Stomach smooth muscle (tissue), 2 donors: ENCODE measurements at regions not wholly inside any gene's neighbourhood (a gene's known extent, or its start where the extent isn't known, plus 50 kb on each side); places are given as distances from the start of the nearest gene placed in this dataset.

ENCODE experiments used
- H3K27ac ChIP-seq: one replicate; pipeline ENCODE4 v1.7.0; 2013; ENCODE audit warnings: mild to moderate bottlenecking, low read length, inconsistent platforms
- H3K27me3 ChIP-seq, 2 donors: one replicate each; pipeline ENCODE4 v1.7.0; 2013; ENCODE audit warnings: low read length in 2 of 2; ENCODE audit not compliant: insufficient read depth in 2 of 2, control insufficient read depth in 1 of 2
- H3K36me3 ChIP-seq, 2 donors: one replicate each; pipeline ENCODE4 v1.7.0; 2013; ENCODE audit warnings: low read length in 2 of 2; ENCODE audit not compliant: control insufficient read depth in 2 of 2, insufficient read depth in 2 of 2
- H3K4me1 ChIP-seq: one replicate; pipeline ENCODE4 v1.7.0; 2013; ENCODE audit warnings: low read length; ENCODE audit not compliant: control insufficient read depth, insufficient read depth
- H3K4me3 ChIP-seq, 2 donors: one replicate each; pipeline ENCODE4 v1.7.0; 2013; ENCODE audit warnings: low read length in 2 of 2
- H3K9ac ChIP-seq, 2 donors: one replicate each; pipeline ENCODE4 v1.7.0; 2013; ENCODE audit warnings: low read length in 2 of 2, mild to moderate bottlenecking in 1 of 2
- H3K9me3 ChIP-seq, 2 donors: one replicate each; pipeline ENCODE4 v1.7.0; 2013; ENCODE audit warnings: low read length in 2 of 2; ENCODE audit not compliant: control insufficient read depth in 2 of 2
- donor health status: healthy.
- donor health status: Pancreatic carcinoma.

DNA sequence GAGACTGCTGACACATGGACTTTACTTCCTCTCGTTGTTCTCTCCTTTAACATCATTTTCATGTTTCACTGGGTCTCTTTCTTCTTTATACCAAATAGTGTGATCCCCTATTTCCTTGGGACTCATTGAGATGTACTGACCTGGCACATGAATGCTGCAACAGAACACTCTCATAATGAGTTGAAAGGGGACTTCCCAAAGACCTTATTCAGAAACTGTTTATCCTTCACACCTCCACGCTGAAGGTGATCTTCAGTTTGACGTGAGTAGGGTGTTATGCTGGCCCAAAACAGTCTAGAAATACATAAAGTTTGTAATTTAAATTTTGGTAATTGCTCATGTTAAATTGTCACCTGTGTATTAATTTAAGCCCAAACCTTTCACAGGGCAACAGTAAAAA lies 1096.8 kb upstream of the GYPC start:
- Histone ChIP-seq H3K4me3 (no peak overlapping the region), H3K27ac (no peak overlapping the region), H3K4me1 (no peaks in the 10 kb centered on the region), H3K9me3 (no peaks in the 10 kb centered on the region), H3K27me3 (no peaks in the 10 kb centered on the region), H3K36me3 (no peaks in the 10 kb centered on the region), H3K9ac (no peak overlapping the region)

DNA sequence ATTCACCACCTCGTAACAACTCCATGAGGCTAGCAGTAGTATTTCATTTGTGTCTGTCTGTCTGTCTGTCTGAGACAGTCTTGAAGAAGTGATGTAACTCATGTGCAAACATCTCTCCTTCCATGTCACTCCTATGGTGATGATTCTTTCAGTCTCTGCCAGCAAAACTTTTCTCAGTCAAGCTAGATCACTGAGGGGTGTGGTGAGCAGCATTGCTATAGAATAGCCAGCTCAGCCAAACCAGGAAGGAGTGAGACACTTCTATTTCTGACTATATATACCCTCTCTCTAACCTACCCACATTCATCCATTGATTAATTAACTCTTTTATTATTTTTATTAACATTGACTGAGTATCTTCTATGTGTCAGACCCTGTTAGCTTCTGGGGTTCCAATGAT lies 1095.1 kb upstream of the GYPC start:
- Histone ChIP-seq H3K36me3 (no peaks in the 10 kb centered on the region), H3K4me3 (no peak overlapping the region), H3K9ac (no peak overlapping the region), H3K27ac (no peak overlapping the region), H3K27me3 (no peaks in the 10 kb centered on the region), H3K4me1 (no peaks in the 10 kb centered on the region), H3K9me3 (no peaks in the 10 kb centered on the region)

DNA sequence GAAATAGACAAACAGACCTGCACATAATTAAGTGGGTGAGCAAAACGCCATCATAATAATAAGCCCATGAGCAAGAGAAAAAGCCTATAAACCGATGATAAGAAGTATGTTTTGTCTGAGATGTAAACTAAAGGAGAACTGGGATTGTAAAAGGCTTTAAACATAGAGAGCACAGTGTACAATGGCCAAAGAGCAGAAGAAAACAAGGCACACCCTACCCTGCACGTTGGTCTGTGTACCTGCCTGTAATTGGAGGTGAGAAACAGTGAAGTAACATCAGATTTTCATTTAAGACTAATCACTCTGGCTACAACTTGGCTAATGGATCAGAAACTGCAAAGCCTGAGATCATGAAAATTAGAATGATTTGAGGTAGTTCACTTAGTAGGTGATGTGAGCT lies 1094.7 kb upstream of the GYPC start:
- no peak overlapping the region for H3K9ac ChIP-seq
- H3K27ac ChIP-seq: no peak overlapping the region
- no peaks in the 10 kb centered on the region for H3K36me3 ChIP-seq
- no peaks in the 10 kb centered on the region for H3K4me1 ChIP-seq
- H3K27me3 ChIP-seq: no peaks in the 10 kb centered on the region
- no peak overlapping the region for H3K4me3 ChIP-seq
- no peaks in the 10 kb centered on the region for H3K9me3 ChIP-seq

DNA sequence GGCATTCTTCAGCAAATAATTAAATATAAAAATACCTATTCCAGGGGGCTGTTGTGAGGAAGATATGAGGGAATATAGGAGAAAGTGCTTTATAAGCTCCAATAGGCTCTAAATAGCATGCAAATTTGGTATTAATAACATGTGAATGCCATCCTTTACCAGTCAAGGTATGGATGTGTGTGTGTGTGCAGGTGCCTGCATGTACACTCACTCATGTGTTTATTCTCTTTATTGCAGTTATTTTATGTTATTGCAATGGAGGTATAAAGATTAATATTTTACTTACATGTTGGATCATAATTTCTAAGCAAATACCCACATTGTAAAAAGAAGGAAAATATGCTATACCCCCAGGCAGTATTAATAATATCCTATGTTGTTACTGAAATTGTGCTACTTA lies 1093.0 kb upstream of the GYPC start:
- no peak overlapping the region for H3K4me3 ChIP-seq
- H3K27ac ChIP-seq: no peak overlapping the region
- H3K9me3 ChIP-seq: no peaks in the 10 kb centered on the region
- H3K27me3 ChIP-seq: no peaks in the 10 kb centered on the region
- H3K36me3 ChIP-seq: no peaks in the 10 kb centered on the region
- H3K4me1 ChIP-seq: no peaks in the 10 kb centered on the region
- H3K9ac ChIP-seq: no peak overlapping the region

DNA sequence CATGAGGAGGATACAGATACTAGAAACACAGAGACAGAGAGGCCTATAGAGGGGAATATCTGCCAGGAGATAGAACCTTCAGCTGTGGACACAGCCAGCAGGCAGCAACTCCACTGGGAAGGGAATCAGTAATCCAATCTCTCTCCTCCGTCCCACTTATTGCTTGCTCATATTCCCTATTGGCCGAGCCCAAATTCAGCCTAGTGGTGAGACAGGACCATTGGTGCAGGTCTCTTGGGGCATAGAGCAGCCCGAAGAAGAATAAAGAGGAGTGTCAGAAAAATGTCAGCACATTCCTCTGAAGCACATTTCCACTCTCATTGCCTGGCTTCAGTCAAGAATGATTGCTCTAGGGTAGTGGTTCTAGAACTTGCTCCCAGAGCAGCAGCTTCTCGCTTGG lies 1091.5 kb upstream of the GYPC start:
- no peak overlapping the region for H3K9ac ChIP-seq
- H3K4me3 ChIP-seq: no peak overlapping the region
- no peaks in the 10 kb centered on the region for H3K27me3 ChIP-seq
- H3K9me3 ChIP-seq: no peaks in the 10 kb centered on the region
- H3K4me1 ChIP-seq: no peaks in the 10 kb centered on the region
- H3K27ac ChIP-seq: no peak overlapping the region
- no peaks in the 10 kb centered on the region for H3K36me3 ChIP-seq

DNA sequence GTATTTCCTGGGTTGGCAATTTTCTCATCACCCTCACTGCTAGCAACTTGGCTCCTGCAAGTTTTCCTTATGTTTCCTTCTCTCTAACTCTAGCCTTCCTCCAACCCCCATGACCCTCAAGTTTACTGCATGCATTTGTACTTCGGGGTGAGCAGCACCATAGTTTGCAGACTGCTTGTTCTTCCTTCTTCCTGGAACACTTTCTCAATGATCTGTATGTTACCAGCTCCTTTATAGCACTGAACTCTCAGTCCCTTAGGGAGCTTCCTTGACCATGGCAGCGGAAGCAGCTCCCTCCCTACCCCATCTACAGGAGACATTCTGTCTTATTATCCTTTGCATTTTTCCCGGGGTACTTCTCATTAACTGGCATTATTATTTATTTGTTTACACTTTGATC lies 1089.5 kb upstream of the GYPC start:
- no peaks in the 10 kb centered on the region for H3K27me3 ChIP-seq
- no peaks in the 10 kb centered on the region for H3K9me3 ChIP-seq
- no peaks in the 10 kb centered on the region for H3K36me3 ChIP-seq
- no peaks in the 10 kb centered on the region for H3K4me1 ChIP-seq
- no peak overlapping the region for H3K9ac ChIP-seq
- H3K27ac ChIP-seq: no peak overlapping the region
- no peak overlapping the region for H3K4me3 ChIP-seq

DNA sequence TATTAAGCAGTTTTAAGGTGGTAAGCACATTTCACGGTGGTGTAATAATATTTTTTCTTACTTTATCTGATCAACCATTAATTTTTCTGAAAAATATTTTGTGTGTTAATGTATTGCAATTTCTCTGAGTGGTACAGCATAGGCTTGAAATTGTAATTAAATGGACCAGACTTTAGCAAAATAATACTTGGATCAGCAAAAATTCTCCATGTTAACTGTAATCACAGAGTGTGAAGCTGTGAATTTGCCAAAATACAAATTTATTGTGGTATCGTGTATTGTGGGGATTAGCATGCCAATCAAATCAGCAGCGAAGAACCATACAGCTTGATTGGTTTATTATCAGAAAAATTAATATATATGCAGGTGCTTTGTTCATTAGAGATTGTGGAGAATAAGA lies 1088.9 kb upstream of the GYPC start:
- Histone ChIP-seq H3K4me1 (no peaks in the 10 kb centered on the region), H3K9ac (no peak overlapping the region), H3K27me3 (no peaks in the 10 kb centered on the region), H3K4me3 (no peak overlapping the region), H3K36me3 (no peaks in the 10 kb centered on the region), H3K9me3 (no peaks in the 10 kb centered on the region), H3K27ac (no peak overlapping the region)

DNA sequence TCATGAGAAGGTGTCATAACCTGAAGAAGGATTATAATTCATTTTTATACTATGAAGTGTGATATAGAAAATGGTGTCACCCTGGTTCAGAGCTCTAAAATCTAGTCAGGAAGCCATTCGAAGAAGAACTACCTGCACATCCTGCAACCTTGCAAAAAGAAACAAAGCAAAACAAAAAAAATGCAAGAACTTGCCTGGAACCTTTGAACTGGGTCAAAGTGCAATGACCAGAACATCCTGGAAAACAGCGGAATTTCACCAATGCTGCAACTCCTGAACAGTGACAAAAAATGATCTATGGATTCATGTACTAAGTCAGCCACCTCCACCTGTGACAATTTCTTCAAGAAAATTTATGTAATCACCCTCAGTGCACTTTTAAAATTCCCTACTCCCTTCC lies 1083.3 kb upstream of the GYPC start:
- H3K4me1 ChIP-seq: no peaks in the 10 kb centered on the region
- H3K9ac ChIP-seq: no peak overlapping the region
- no peaks in the 10 kb centered on the region for H3K27me3 ChIP-seq
- no peaks in the 10 kb centered on the region for H3K9me3 ChIP-seq
- H3K27ac ChIP-seq: no peak overlapping the region
- H3K36me3 ChIP-seq: no peaks in the 10 kb centered on the region
- no peak overlapping the region for H3K4me3 ChIP-seq

DNA sequence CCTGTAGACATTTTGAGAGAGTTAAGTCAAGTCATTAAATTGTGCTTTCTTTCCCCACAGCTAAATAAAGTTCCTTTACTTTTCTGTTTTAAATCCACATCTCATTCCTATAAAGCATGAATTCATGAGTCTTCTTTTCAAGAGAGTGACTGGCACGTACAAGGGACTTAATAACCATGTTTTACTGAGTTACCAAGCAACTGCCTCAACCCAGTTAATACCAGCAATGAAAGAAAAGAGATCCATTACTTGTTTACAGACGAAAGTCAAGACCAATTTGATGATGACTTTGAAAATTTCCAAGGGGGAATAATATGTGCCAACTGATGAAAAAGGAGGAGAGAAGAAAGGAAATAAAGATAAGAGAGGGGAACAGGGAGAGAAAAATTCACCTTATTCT lies 1082.5 kb upstream of the GYPC start:
- Histone ChIP-seq H3K27me3 (no peaks in the 10 kb centered on the region), H3K27ac (no peak overlapping the region), H3K4me3 (no peak overlapping the region), H3K4me1 (no peaks in the 10 kb centered on the region), H3K9ac (no peak overlapping the region), H3K36me3 (no peaks in the 10 kb centered on the region), H3K9me3 (no peaks in the 10 kb centered on the region)

DNA sequence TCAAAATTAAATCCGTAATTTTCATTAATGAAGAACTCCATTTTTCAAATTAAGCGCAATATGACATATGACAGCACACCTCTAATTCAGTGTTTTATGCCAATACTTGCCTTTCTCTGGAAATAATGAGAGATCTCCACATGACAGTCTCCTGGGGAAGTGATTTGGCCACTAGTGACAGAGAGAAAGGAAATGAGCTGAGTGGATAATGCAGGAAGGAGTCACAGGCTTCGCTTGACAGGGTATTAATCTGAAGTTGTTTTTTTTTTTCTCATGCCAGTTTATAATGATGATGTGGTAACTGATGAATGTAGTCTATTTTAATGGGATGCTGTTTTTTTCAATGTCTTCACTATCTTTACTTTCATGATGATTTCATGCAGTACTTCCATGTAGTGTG lies 1079.4 kb upstream of the GYPC start:
- no peaks in the 10 kb centered on the region for H3K36me3 ChIP-seq

DNA sequence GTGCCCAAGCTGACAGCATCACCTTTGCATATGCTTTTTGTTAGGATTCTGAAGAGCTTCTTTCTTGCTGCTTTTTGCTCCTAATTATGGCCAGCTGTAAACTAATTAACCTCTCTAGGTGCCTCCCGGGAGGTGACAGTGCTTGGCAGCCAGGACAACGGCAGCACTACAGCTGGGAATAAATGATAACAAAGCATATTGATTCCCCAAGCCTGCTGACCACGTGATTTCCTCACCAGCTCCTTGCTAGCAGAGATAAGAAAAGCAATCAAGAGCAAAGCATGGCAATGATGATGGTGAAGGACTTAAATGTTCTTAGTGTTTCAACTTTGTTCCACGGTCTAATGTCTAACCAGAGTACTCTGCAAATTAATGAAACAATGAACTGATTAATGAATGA lies 1074.4 kb upstream of the GYPC start:
- H3K4me3 ChIP-seq: no peak overlapping the region
- H3K27me3 ChIP-seq: no peaks in the 10 kb centered on the region
- H3K27ac ChIP-seq: no peak overlapping the region
- H3K9ac ChIP-seq: no peak overlapping the region
- no peaks in the 10 kb centered on the region for H3K4me1 ChIP-seq
- no peaks in the 10 kb centered on the region for H3K36me3 ChIP-seq
- no peaks in the 10 kb centered on the region for H3K9me3 ChIP-seq

More for the DNA sequence above, 1079.4 kb upstream of the GYPC start:
- no peak overlapping the region for H3K4me3 ChIP-seq
- H3K9ac ChIP-seq: no peak overlapping the region
- no peaks in the 10 kb centered on the region for H3K9me3 ChIP-seq
- no peak overlapping the region for H3K27ac ChIP-seq
- H3K27me3 ChIP-seq: no peaks in the 10 kb centered on the region
- H3K4me1 ChIP-seq: no peaks in the 10 kb centered on the region

DNA sequence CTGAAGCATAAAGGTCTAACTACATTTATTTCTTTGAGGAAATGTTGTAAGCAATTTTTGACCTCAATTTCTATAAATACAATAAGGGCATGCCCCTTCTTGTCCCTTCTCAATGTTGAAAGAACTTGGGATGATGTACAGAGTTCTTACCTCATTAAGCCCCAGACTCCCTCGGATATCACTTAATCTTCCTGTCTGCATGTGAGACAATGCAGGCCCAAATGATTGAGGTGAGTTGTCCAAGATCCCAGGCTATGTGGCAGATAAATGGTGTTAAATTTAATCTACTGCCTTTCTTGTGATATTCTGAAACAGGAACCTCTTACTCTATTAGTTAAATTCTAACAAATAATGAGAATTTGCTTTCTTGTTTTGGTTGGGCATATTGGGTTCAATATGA lies 1073.4 kb upstream of the GYPC start:
- Histone ChIP-seq H3K9ac (no peak overlapping the region), H3K4me3 (no peak overlapping the region), H3K36me3 (no peaks in the 10 kb centered on the region), H3K9me3 (no peaks in the 10 kb centered on the region), H3K27me3 (no peaks in the 10 kb centered on the region), H3K27ac (no peak overlapping the region), H3K4me1 (no peaks in the 10 kb centered on the region)
